ENCODE measurements at regions not wholly inside any gene's neighbourhood (a gene's known extent, or its start where the extent isn't known, plus 50 kb on each side); places are given as distances from the start of the nearest gene placed in this dataset.

DNA sequence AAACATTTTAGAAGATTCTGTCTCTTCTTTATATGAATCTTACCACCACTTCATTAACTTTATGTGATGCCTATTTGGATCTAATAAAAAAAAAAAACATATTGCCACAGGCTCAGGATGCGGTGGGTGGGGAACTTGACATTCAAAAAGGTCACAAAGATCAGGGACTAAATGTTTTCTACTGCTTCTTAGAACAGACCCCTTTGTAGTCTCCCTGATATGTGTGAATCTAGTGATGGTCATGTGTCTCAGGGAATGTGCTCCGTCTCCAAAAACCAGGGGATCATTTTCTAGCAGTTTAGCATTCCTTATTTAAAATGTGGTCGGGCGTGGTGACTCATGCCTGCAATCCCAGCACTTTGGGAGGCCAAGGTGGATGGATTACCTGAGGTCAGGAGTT lies 807.8 kb upstream of the CHAC2 start:
- BruUV-seq (replicated peaks) = no TSS peak
- Histone ChIP-seq H3K9ac (ENCODE audit: control insufficient read depth, insufficient read depth, low read length) (no peak overlapping the region), H3K27me3 (replicated peaks in 1 of 2; ENCODE audit: control insufficient read depth in 2 of 2, insufficient read depth in 2 of 2, low read length in 1 of 2) (no peaks in the 10 kb centered on the region), H3K79me2 (ENCODE audit: control insufficient read depth, insufficient read depth, low read length) (no peaks in the 10 kb centered on the region), H3K4me2 (ENCODE audit: control insufficient read depth, insufficient read depth) (no peak overlapping the region), H2AFZ (ENCODE audit: control insufficient read depth, low read depth, low read length) (no peak overlapping the region), H4K20me1 (ENCODE audit: control insufficient read depth, insufficient read depth) (no peaks in the 10 kb centered on the region), H3K4me1 (ENCODE audit: control insufficient read depth, insufficient read depth, low read length) (no peaks in the 10 kb centered on the region), H3K36me3 (ENCODE audit: control insufficient read depth in 2 of 2, insufficient read depth in 2 of 2, low read length in 1 of 2) (no peaks in the 10 kb centered on the region), H3K9me3 (replicated peaks; ENCODE audit: control insufficient read depth, insufficient read depth, low read length) (no peaks in the 10 kb centered on the region), H3K27ac (ENCODE audit: control insufficient read depth, insufficient read depth) (no peak overlapping the region), H3K4me3 (no peak overlapping the region)
- RAD21 ChIA-PET (ENCODE audit: unreplicated experiment) = no interaction called here
- FAIRE-seq (no peak), ATAC-seq (no peak), DNase-seq (ENCODE audit: low read depth, low spot score) (no peak)
- intact Hi-C loops (cut with micrococcal nuclease; ENCODE audit: unreplicated experiment) (loop anchor here (5.0 kb wide), 1 partner anchor 52 kb away; no protein-coding TSS in a partner anchor), in situ Hi-C loops (cut with MboI) (no loop called here)
- 17% methylated on average over 4 of the region's 4 CpGs for WGBS (ENCODE audit: insufficient coverage, insufficient replicate concordance, low lambda C conversion rate, missing lambda C conversion rate)
- SMC1A ChIA-PET (ENCODE audit: uncharacterized antibody, unreplicated experiment) = interaction anchor here (0.7 kb wide), 1 partner anchor 12 kb away, joined by 3 read pairs; no protein-coding TSS in a partner anchor
- CTCF ChIA-PET = no interaction called here
- POLR2A ChIA-PET = no interaction called here
- no peak for TF ChIP-seq ELK1 (IDR thresholded peaks at IDR 0.05; ENCODE audit: low read depth, low read length)
- TF ChIP-seq, protein P1, sequence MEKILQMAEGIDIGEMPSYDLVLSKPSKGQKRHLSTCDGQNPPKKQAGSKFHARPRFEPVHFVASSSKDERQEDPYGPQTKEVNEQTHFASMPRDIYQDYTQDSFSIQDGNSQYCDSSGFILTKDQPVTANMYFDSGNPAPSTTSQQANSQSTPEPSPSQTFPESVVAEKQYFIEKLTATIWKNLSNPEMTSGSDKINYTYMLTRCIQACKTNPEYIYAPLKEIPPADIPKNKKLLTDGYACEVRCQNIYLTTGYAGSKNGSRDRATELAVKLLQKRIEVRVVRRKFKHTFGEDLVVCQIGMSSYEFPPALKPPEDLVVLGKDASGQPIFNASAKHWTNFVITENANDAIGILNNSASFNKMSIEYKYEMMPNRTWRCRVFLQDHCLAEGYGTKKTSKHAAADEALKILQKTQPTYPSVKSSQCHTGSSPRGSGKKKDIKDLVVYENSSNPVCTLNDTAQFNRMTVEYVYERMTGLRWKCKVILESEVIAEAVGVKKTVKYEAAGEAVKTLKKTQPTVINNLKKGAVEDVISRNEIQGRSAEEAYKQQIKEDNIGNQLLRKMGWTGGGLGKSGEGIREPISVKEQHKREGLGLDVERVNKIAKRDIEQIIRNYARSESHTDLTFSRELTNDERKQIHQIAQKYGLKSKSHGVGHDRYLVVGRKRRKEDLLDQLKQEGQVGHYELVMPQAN (conservative IDR thresholded peaks at IDR 0.05) = no peak
- no peak for TF ChIP-seq FOS (IDR thresholded peaks at IDR 0.05; ENCODE audit: borderline replicate concordance, extremely low read depth, insufficient read length)
- TF ChIP-seq, protein P2, sequence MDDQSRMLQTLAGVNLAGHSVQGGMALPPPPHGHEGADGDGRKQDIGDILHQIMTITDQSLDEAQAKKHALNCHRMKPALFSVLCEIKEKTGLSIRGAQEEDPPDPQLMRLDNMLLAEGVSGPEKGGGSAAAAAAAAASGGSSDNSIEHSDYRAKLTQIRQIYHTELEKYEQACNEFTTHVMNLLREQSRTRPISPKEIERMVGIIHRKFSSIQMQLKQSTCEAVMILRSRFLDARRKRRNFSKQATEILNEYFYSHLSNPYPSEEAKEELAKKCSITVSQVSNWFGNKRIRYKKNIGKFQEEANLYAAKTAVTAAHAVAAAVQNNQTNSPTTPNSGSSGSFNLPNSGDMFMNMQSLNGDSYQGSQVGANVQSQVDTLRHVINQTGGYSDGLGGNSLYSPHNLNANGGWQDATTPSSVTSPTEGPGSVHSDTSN (IDR thresholded peaks at IDR 0.05; ENCODE audit: insufficient replicate concordance, low read depth, low read length) = no peak
- TF ChIP-seq ETV6 (conservative IDR thresholded peaks at IDR 0.05 in 1 of 2, IDR thresholded peaks at IDR 0.05 in 1 of 2; ENCODE audit: borderline replicate concordance in 1 of 2, low read depth in 1 of 2) = no peak
- TF ChIP-seq GABPA (IDR thresholded peaks at IDR 0.05; ENCODE audit: low read depth) = no peak
- no peak for TF ChIP-seq POLR2AphosphoS5 (IDR thresholded peaks at IDR 0.05; ENCODE audit: low read length)
- TF ChIP-seq NFYA (IDR thresholded peaks at IDR 0.05; ENCODE audit: borderline replicate concordance, low read depth, low read length) = no peak
- TF ChIP-seq ZBED1 (IDR thresholded peaks at IDR 0.05; ENCODE audit: borderline replicate concordance) = no peak
- no peak for TF ChIP-seq POLR2AphosphoS2 (IDR thresholded peaks at IDR 0.05; ENCODE audit: low read depth, low read length)
- TF ChIP-seq, protein P3, sequence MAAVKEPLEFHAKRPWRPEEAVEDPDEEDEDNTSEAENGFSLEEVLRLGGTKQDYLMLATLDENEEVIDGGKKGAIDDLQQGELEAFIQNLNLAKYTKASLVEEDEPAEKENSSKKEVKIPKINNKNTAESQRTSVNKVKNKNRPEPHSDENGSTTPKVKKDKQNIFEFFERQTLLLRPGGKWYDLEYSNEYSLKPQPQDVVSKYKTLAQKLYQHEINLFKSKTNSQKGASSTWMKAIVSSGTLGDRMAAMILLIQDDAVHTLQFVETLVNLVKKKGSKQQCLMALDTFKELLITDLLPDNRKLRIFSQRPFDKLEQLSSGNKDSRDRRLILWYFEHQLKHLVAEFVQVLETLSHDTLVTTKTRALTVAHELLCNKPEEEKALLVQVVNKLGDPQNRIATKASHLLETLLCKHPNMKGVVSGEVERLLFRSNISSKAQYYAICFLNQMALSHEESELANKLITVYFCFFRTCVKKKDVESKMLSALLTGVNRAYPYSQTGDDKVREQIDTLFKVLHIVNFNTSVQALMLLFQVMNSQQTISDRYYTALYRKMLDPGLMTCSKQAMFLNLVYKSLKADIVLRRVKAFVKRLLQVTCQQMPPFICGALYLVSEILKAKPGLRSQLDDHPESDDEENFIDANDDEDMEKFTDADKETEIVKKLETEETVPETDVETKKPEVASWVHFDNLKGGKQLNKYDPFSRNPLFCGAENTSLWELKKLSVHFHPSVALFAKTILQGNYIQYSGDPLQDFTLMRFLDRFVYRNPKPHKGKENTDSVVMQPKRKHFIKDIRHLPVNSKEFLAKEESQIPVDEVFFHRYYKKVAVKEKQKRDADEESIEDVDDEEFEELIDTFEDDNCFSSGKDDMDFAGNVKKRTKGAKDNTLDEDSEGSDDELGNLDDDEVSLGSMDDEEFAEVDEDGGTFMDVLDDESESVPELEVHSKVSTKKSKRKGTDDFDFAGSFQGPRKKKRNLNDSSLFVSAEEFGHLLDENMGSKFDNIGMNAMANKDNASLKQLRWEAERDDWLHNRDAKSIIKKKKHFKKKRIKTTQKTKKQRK (IDR thresholded peaks at IDR 0.05; ENCODE audit: low read depth, low read length) = no peak
- no peak for TF ChIP-seq SREBF2 (IDR thresholded peaks at IDR 0.05; ENCODE audit: low read length)
- no peak for TF ChIP-seq SUPT20H (IDR thresholded peaks at IDR 0.05; ENCODE audit: borderline replicate concordance, control insufficient read depth, low read depth, low read length)
- TF ChIP-seq YBX1 (IDR thresholded peaks at IDR 0.05) = no peak
- TF ChIP-seq ZBTB33 (IDR thresholded peaks at IDR 0.05) = no peak
- TF ChIP-seq IRF4 (IDR thresholded peaks at IDR 0.05; ENCODE audit: low read depth, low read length) = no peak
